ENCODE measurements at regions not wholly inside any gene's neighbourhood (a gene's known extent, or its start where the extent isn't known, plus 50 kb on each side); places are given as distances from the start of the nearest gene placed in this dataset.

GRCh38 chr11:106399624-106400023 lies 322.2 kb downstream of the AASDHPPT start:
- no peak for DNase-seq

- DNase-seq = no peak
Measured at GRCh38 chr11:106400949-106401570, 323.6 kb downstream of the AASDHPPT start.

DNA sequence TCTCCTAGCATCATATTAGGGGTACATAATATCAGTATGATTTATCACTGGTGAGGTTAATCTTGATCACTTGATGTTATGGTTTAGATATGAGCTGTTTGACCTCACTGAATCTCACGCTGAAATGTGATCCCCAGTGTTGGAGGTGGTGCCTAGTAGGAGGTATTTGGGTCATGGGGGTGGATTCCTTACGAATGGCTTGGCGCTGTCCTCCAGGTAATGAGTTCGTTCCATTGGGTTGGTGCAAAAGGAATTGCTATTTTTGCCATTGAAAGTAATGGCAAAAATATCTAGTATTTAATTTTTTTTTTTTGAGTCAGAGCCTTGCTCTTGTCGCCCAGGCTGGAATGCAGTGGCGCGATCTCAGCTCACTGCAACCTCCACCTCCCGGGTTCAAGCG lies 326.3 kb downstream of the AASDHPPT start:
- no peak for DNase-seq

- DNase-seq = no peak
Measured at GRCh38 chr11:106409222-106409621, 331.8 kb downstream of the AASDHPPT start.

GRCh38 chr11:106409671-106410070 lies 332.2 kb downstream of the AASDHPPT start:
- DNase-seq = no peak

DNA sequence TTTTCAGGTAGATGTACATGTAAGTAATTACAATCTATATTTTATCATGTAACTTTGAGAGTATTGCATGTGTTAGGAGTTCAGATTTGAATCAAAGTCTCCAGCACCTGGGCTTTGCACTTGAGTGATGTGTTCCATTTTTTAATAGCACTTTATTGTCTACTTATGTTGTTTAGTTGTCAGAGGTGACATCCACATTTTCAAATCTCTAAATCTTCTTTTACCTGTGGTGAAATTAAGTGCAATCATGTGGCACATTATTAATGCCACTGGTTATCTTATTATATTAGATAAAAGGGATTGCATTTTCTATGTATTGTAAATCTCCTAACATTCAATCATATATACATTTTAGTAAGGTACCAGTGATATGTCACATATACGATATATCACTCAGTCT lies 333.4 kb downstream of the AASDHPPT start:
- DNase-seq = no peak

DNA sequence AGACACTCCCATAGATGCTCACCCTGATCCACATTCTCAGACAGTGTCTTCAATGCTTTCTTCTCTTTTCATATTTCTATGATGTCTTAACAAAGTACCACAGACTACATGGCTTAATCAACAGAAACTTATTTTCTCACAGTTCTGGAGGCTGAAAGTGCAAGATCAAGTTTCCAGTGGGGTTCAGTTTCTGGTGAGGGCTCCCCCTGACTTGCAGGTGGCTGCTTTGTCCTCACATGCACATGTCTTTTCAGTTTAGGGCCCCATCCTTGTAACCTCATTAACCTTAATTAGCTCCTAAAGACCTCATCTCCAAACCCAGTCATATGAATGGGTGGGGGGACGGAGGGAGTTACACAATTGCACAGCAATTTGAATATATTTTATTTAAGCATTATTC lies 335.8 kb downstream of the AASDHPPT start:
- DNase-seq = no peak

- no peak for DNase-seq
Measured at GRCh38 chr11:106415510-106415909, 338.0 kb downstream of the AASDHPPT start.

- DNase-seq = no peak
Measured at GRCh38 chr11:106418791-106419190, 341.3 kb downstream of the AASDHPPT start.

- peak in 2 of 56 donors; percentile 1 to 12 for DNase-seq
Measured at GRCh38 chr11:106420048-106420665, 342.7 kb downstream of the AASDHPPT start.

GRCh38 chr11:106420686-106421085 lies 343.2 kb downstream of the AASDHPPT start:
- no peak for DNase-seq

DNA sequence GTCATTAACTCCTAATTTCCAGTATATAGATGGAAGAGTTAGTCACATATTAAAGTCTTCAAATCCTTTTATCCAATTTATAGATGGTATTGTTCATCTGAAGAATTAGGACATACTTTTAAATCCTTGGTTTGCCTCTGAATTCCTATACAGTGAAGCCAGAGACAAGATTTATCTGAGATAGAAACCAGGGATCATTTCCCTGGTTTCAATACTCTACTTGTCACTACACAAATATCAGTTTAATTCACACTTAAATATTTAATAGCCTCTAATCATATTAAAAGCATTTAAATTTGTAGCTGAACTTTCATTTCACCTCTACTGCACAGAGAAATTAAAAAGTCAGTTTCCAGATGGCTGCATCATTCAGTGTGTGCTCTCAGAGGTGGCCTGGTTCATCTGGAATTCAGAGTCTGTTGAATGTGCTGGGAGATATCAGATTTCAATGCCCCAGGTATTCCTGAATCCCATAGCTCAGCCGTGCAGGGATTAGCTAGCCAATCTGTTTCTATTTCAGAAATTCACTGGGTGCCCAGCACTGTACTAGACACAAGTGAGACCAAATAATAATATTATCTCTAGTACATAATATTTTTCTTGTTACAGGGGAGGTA lies 344.3 kb downstream of the AASDHPPT start:
- DNase-seq = no peak

DNA sequence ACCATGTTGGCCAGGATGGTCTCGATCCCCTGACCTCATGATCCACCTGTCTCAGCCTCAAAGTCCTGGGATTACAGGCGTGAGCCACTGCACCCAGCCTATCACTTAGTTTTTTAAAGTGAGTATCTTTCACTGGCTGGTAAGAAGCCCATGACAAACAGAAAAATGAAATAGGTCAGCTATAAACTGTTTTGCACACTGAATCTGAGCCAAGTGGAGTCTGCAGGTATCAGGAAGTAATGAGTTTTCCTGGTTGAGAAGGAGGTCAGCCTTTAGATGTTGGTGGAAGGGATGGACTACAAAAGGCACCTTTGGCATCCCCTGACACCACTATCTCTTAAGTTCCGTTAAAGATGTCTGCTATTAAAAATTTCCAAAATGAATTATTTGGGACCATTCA lies 345.1 kb downstream of the AASDHPPT start:
- DNase-seq = no peak

- no peak for DNase-seq
Measured at GRCh38 chr11:106424111-106424510, 346.6 kb downstream of the AASDHPPT start.

- no peak for DNase-seq
Measured at GRCh38 chr11:106425819-106426218, 348.4 kb downstream of the AASDHPPT start.

DNA sequence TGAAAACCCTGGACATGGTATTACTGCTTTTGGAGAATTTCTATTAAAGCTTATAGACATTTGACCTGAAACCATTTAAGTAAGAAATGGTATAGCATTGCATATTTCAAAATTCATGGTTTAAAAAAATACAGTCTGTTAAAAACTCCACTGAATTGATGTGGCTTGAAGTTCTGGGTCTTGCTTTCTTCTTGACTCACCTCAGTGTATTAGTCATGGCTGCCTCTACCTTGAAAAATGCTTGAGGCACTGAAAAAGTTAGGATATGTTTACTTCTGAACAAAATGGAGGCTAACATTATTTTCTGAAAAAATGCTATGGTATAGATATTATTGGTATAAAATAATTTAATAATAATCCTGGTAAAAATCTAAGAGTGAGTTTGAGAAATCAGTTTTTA lies 349.2 kb downstream of the AASDHPPT start:
- DNase-seq = no peak

DNA sequence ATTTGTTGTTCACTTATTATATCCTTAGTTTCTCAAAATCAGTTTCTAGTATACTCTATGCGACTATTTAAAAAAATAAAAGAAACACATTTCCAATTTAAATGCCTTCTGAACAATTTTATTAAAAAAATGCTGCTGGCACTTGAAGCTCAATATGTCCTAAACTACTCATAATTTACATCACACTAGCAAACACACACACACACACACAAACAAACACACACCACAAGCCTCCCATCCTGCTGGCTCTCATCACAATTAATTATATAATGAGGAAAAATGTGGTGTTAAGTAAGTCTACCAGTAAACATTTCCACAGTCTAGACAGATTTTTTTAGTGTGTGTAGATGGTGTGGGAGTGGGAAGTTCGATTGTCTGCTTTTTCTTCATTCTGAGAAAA lies 350.3 kb downstream of the AASDHPPT start:
- DNase-seq = no peak

DNA sequence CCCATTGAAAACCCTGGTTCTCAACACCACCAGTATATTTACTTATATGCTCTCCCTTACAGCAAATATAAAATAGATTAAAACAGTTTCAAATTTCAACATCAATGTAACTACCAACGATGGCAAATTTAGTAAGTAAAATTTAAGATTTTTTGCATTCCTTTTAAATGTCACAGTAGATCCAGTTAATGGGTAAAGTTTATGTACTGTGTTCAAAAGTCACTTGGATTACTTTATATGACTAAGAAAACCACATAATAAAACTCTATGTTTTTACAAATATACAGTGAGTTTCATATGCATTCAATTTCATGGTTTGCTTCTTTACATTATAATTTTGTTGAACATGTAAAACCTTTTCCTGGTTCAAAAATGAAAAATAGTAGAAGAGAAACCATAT lies 364.6 kb downstream of the AASDHPPT start:
- DNase-seq = no peak

GRCh38 chr11:106446302-106446701 lies 368.8 kb downstream of the AASDHPPT start:
- DNase-seq = no peak

- DNase-seq = peak in 6 of 56 donors; percentile 1 to 17 (median 4)
Measured at GRCh38 chr11:106446955-106447354, 369.5 kb downstream of the AASDHPPT start.

DNA sequence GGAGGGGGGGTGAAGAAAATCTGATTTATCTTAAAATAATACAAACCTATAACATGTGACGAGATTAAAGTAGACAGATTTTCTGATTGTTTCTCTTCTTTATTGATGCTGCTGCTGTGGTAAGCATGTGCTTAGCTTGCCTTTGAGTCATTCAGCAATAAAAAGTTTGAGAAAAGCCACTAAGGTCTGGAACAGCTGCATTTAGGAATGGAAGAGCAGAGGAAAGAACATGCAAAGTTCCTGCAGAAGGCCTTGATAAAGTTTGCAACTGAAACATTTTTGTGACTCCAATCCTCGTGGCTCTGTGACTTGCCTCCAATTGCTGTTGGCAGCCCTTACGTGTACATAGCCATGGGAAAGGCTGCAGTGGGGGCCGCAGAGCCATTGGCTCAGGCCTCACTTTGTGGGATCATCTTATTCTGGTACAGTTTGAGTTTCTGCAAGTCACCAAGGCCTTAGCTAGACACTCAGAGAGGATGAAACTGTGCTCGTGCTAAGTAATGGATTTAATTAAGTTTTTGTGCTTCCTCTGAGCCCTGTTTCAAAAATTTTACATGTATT lies 370.2 kb downstream of the AASDHPPT start:
- no peak for DNase-seq

GRCh38 chr11:106449763-106450162 lies 372.3 kb downstream of the AASDHPPT start:
- DNase-seq = no peak
